ENCODE measurements at regions not wholly inside any gene's neighbourhood (a gene's known extent, or its start where the extent isn't known, plus 50 kb on each side); places are given as distances from the start of the nearest gene placed in this dataset.

GRCh38 chr13:38606699-38607535, 80.0 kb upstream of the FREM2 start:
- Mint-ChIP-seq H3K36me3 (ENCODE audit: low read depth) (no peaks in the 10 kb centered on the region), H3K9me3 (no peaks in the 10 kb centered on the region), H3K4me1 (no peaks in the 10 kb centered on the region), H3K4me3 (no peak overlapping the region), H3K27me3 (no peaks in the 10 kb centered on the region), H3K27ac (no peak overlapping the region)
- no peak for ATAC-seq
- DNase-seq: no peak

GRCh38 chr13:38617936-38618335, 68.9 kb upstream of the FREM2 start:
- Mint-ChIP-seq H3K4me1 (no peaks in the 10 kb centered on the region), H3K36me3 (ENCODE audit: low read depth) (no peaks in the 10 kb centered on the region)

GRCh38 chr13:38618336-38618735, 68.5 kb upstream of the FREM2 start:
- no peak overlapping the region for H3K27ac Mint-ChIP-seq
- peaks cover 1% of the 10 kb centered on the region for H3K27me3 Mint-ChIP-seq
- no peaks in the 10 kb centered on the region for H3K9me3 Mint-ChIP-seq
- no peaks in the 10 kb centered on the region for H3K4me1 Mint-ChIP-seq
- DNase-seq (no peak), ATAC-seq (no peak)
- H3K36me3 Mint-ChIP-seq (ENCODE audit: low read depth): no peaks in the 10 kb centered on the region
- no peak overlapping the region for H3K4me3 Mint-ChIP-seq

More at GRCh38 chr13:38617936-38618335, 68.9 kb upstream of the FREM2 start:
- ATAC-seq (no peak), DNase-seq (no peak)
- peaks cover 1% of the 10 kb centered on the region for H3K27me3 Mint-ChIP-seq
- no peak overlapping the region for H3K27ac Mint-ChIP-seq
- no peak overlapping the region for H3K4me3 Mint-ChIP-seq
- no peaks in the 10 kb centered on the region for H3K9me3 Mint-ChIP-seq

GRCh38 chr13:38618881-38619280, 68.0 kb upstream of the FREM2 start:
- H3K4me3 Mint-ChIP-seq: no peak overlapping the region
- H3K4me1 Mint-ChIP-seq: no peaks in the 10 kb centered on the region
- no peak overlapping the region for H3K27ac Mint-ChIP-seq
- DNase-seq (no peak), ATAC-seq (no peak)
- H3K9me3 Mint-ChIP-seq: no peaks in the 10 kb centered on the region
- peaks cover 1% of the 10 kb centered on the region for H3K27me3 Mint-ChIP-seq
- no peaks in the 10 kb centered on the region for H3K36me3 Mint-ChIP-seq (ENCODE audit: low read depth)

GRCh38 chr13:38620876-38621275, 66.0 kb upstream of the FREM2 start:
- DNase-seq (no peak), ATAC-seq (no peak)
- no peaks in the 10 kb centered on the region for H3K9me3 Mint-ChIP-seq
- H3K4me3 Mint-ChIP-seq: no peak overlapping the region
- no peaks in the 10 kb centered on the region for H3K27me3 Mint-ChIP-seq
- H3K27ac Mint-ChIP-seq: no peak overlapping the region
- H3K4me1 Mint-ChIP-seq: no peaks in the 10 kb centered on the region
- no peaks in the 10 kb centered on the region for H3K36me3 Mint-ChIP-seq (ENCODE audit: low read depth)

GRCh38 chr13:38624822-38625221, 62.1 kb upstream of the FREM2 start:
- Mint-ChIP-seq H3K27ac (no peak overlapping the region), H3K9me3 (no peaks in the 10 kb centered on the region), H3K4me3 (no peak overlapping the region), H3K27me3 (no peaks in the 10 kb centered on the region), H3K4me1 (no peaks in the 10 kb centered on the region), H3K36me3 (ENCODE audit: low read depth) (no peaks in the 10 kb centered on the region)
- no peak for ATAC-seq
- no peak for DNase-seq

GRCh38 chr13:38628554-38628953, 58.3 kb upstream of the FREM2 start:
- H3K27me3 Mint-ChIP-seq: no peaks in the 10 kb centered on the region
- H3K9me3 Mint-ChIP-seq: no peaks in the 10 kb centered on the region
- DNase-seq: no peak
- H3K4me1 Mint-ChIP-seq: no peaks in the 10 kb centered on the region
- H3K27ac Mint-ChIP-seq: no peak overlapping the region
- H3K36me3 Mint-ChIP-seq (ENCODE audit: low read depth): no peaks in the 10 kb centered on the region
- ATAC-seq: no peak
- H3K4me3 Mint-ChIP-seq: no peak overlapping the region

- no peaks in the 10 kb centered on the region for H3K27me3 Mint-ChIP-seq
- H3K36me3 Mint-ChIP-seq (ENCODE audit: low read depth): no peaks in the 10 kb centered on the region
- DNase-seq: no peak
- H3K4me1 Mint-ChIP-seq: no peaks in the 10 kb centered on the region
- H3K4me3 Mint-ChIP-seq: no peak overlapping the region
- ATAC-seq: no peak
- no peak overlapping the region for H3K27ac Mint-ChIP-seq
- no peaks in the 10 kb centered on the region for H3K9me3 Mint-ChIP-seq
Observed at GRCh38 chr13:38630780-38631179, 56.1 kb upstream of the FREM2 start.

- Mint-ChIP-seq H3K9me3 (no peaks in the 10 kb centered on the region), H3K4me3 (no peak overlapping the region), H3K27ac (no peak overlapping the region), H3K36me3 (ENCODE audit: low read depth) (no peaks in the 10 kb centered on the region), H3K27me3 (no peaks in the 10 kb centered on the region), H3K4me1 (no peaks in the 10 kb centered on the region)
- DNase-seq: no peak
- ATAC-seq: no peak
Observed at GRCh38 chr13:38635030-38635429, 51.8 kb upstream of the FREM2 start.

GRCh38 chr13:38636073-38636472, 50.8 kb upstream of the FREM2 start:
- H3K27ac Mint-ChIP-seq: no peak overlapping the region
- H3K9me3 Mint-ChIP-seq: no peaks in the 10 kb centered on the region
- no peak overlapping the region for H3K4me3 Mint-ChIP-seq
- DNase-seq (no peak), ATAC-seq (no peak)
- H3K36me3 Mint-ChIP-seq (ENCODE audit: low read depth): no peaks in the 10 kb centered on the region
- no peaks in the 10 kb centered on the region for H3K4me1 Mint-ChIP-seq
- no peaks in the 10 kb centered on the region for H3K27me3 Mint-ChIP-seq

GRCh38 chr13:38636761-38637160, 50.1 kb upstream of the FREM2 start:
- no peak for ATAC-seq
- no peak for DNase-seq
- Mint-ChIP-seq H3K9me3 (no peaks in the 10 kb centered on the region), H3K4me1 (no peaks in the 10 kb centered on the region), H3K36me3 (ENCODE audit: low read depth) (no peaks in the 10 kb centered on the region), H3K27me3 (no peaks in the 10 kb centered on the region), H3K27ac (no peak overlapping the region), H3K4me3 (no peak overlapping the region)

Measured in activated naive CD8-positive, alpha-beta T cell treated with anti-CD3 and anti-CD28 coated beads, Interleukin-2, amount 50 U/mL, for 24 hours (primary cell).